ENCODE measurements at regions not wholly inside any gene's neighbourhood (a gene's known extent, or its start where the extent isn't known, plus 50 kb on each side); places are given as distances from the start of the nearest gene placed in this dataset.

DNA sequence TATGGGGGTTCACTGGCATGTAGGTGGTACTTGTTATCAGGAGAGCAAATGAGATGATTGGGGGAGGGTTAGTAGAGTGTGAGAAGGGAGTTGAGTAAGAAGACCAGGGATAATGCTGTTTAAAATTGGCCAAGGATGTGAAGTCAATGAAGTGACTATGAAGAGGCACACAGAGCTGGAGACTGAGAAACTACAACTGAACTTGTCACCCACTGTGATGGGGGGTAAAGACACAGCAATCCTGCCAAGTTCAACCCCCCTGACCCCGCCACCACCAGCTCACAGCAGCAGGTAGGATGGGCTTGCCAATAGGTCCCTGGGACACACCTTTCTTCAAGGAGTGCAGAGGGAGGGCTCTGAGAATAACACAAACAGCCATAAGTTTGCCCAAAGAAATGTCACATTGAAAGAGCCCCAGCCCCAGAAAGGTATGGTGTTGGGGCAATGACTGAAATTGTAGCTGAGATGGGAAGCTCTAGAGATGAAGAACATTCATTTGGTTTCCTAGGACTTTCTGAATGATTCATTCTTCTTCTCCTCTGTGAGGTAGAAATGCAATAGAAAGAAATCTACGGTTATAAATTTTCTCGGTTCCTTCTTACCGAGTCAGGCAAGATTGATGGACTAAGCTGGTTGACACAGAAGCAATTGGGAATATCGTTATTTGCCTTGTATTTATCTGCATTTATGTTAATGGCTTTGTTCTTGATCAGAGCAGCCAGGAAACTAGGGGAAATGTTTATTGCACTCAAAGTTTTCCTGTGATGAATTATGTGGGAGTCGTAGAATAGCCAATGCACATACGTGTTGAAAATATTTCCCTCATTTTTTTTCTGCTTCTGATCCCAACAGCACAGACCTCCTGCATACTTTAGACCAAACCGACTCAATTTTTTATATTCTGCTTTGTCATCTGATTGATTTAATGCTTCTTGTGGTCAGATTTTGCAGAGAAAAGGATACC is 595.2 kb upstream of the CDH11 start:
- H3K9me3 ChIP-seq, result no peaks in the 10 kb centered on the region
- no peak overlapping the region for H3K4me3 ChIP-seq
- H3K27ac ChIP-seq, result no peak overlapping the region
- H3K36me3 ChIP-seq, result no peaks in the 10 kb centered on the region
- TF ChIP-seq POLR2A (IDR thresholded peaks at IDR 0.05), result no peak
- TF ChIP-seq, protein P1, sequence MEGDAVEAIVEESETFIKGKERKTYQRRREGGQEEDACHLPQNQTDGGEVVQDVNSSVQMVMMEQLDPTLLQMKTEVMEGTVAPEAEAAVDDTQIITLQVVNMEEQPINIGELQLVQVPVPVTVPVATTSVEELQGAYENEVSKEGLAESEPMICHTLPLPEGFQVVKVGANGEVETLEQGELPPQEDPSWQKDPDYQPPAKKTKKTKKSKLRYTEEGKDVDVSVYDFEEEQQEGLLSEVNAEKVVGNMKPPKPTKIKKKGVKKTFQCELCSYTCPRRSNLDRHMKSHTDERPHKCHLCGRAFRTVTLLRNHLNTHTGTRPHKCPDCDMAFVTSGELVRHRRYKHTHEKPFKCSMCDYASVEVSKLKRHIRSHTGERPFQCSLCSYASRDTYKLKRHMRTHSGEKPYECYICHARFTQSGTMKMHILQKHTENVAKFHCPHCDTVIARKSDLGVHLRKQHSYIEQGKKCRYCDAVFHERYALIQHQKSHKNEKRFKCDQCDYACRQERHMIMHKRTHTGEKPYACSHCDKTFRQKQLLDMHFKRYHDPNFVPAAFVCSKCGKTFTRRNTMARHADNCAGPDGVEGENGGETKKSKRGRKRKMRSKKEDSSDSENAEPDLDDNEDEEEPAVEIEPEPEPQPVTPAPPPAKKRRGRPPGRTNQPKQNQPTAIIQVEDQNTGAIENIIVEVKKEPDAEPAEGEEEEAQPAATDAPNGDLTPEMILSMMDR (IDR thresholded peaks at IDR 0.05), result no peak
- TF ChIP-seq POLR2AphosphoS5 (IDR thresholded peaks at IDR 0.05; ENCODE audit: insufficient read depth in 1 of 2, low read depth in 1 of 2), result no peak
- no peaks in the 10 kb centered on the region for H3K4me1 ChIP-seq
- intact Hi-C loops (cut with DNase I), result no loop called here
- no peak for DNase-seq (ENCODE audit: extremely low spot score in 2 of 2)
- no peaks in the 10 kb centered on the region for H3K27me3 ChIP-seq

- no peaks in the 10 kb centered on the region for H3K27me3 ChIP-seq
- no peak overlapping the region for H3K4me3 ChIP-seq
- TF ChIP-seq, protein P1 (IDR thresholded peaks at IDR 0.05), result no peak
- TF ChIP-seq POLR2AphosphoS5 (IDR thresholded peaks at IDR 0.05; ENCODE audit: insufficient read depth in 1 of 2, low read depth in 1 of 2), result no peak
- TF ChIP-seq POLR2A (IDR thresholded peaks at IDR 0.05), result no peak
- H3K4me1 ChIP-seq, result no peaks in the 10 kb centered on the region
- DNase-seq (ENCODE audit: extremely low spot score in 2 of 2), result no peak
- no peak overlapping the region for H3K27ac ChIP-seq
- H3K36me3 ChIP-seq, result no peaks in the 10 kb centered on the region
- no peaks in the 10 kb centered on the region for H3K9me3 ChIP-seq
- intact Hi-C loops (cut with DNase I), result no loop called here
Measured at GRCh38 chr16:65713181-65713808, 591.4 kb upstream of the CDH11 start.

DNA sequence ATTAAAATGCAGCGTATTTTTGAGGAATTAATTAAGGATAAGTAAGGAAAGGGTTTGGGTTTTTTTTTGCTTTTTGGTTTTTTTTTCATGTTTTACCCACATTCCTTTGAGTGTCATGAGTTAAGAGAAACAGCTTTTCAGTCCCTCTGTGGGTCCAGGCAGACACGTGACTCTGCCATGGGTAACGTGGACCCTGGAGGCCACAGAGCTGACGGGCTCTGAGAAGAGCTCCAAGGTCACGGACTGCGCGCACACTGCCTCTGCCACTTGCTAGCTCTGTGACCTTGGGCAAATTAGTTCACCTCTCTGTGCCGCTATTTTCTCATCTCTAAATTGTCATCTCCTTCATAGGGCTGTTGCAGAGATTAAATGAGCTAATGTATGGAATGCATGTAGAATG is 588.2 kb upstream of the CDH11 start:
- intact Hi-C loops (cut with DNase I), result no loop called here
- H3K4me3 ChIP-seq, result no peak overlapping the region
- H3K27ac ChIP-seq, result no peak overlapping the region
- DNase-seq (ENCODE audit: extremely low spot score in 2 of 2), result no peak
- no peaks in the 10 kb centered on the region for H3K4me1 ChIP-seq
- no peaks in the 10 kb centered on the region for H3K36me3 ChIP-seq
- H3K27me3 ChIP-seq, result no peaks in the 10 kb centered on the region
- TF ChIP-seq POLR2A (IDR thresholded peaks at IDR 0.05) (no peak), POLR2AphosphoS5 (IDR thresholded peaks at IDR 0.05; ENCODE audit: insufficient read depth in 1 of 2, low read depth in 1 of 2) (no peak)
- TF ChIP-seq, protein P1 (IDR thresholded peaks at IDR 0.05), result no peak
- no peaks in the 10 kb centered on the region for H3K9me3 ChIP-seq

- H3K9me3 ChIP-seq, result no peaks in the 10 kb centered on the region
- H3K4me3 ChIP-seq, result no peak overlapping the region
- no peak overlapping the region for H3K27ac ChIP-seq
- intact Hi-C loops (cut with DNase I), result no loop called here
- TF ChIP-seq, protein P1 (IDR thresholded peaks at IDR 0.05), result no peak
- TF ChIP-seq POLR2A (IDR thresholded peaks at IDR 0.05), result no peak
- no peak for TF ChIP-seq POLR2AphosphoS5 (IDR thresholded peaks at IDR 0.05; ENCODE audit: insufficient read depth in 1 of 2, low read depth in 1 of 2)
- DNase-seq (ENCODE audit: extremely low spot score in 2 of 2), result no peak
- no peaks in the 10 kb centered on the region for H3K4me1 ChIP-seq
- no peaks in the 10 kb centered on the region for H3K27me3 ChIP-seq
- no peaks in the 10 kb centered on the region for H3K36me3 ChIP-seq
Measured at GRCh38 chr16:65704866-65705265, 583.0 kb upstream of the CDH11 start.
